ENCODE measurements at regions not wholly inside any gene's neighbourhood (a gene's known extent, or its start where the extent isn't known, plus 50 kb on each side); places are given as distances from the start of the nearest gene placed in this dataset.

DNA sequence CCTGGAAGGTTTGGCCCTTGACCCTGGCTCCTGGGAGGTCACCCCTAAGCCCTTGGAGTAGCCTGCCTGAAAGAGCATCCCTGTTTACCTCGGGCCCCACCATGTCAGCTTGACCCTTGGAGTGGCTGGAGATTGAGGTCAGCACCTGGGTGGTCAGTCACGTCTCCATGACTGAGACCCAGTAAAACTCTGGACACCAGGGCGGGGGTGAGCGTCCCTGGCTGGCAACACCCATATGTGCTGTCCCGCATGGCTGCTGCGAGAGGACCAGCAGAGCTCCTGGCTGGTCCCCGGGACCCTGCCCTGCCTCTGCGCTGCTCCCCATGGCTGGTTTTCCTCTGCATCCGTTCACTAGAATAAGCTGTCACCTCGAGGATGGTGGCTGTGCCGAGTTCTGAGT, 91.2 kb downstream of the RBFOX3 start:
- DNase-seq (ENCODE audit: low read depth): no peak
- TF ChIP-seq, protein P1, sequence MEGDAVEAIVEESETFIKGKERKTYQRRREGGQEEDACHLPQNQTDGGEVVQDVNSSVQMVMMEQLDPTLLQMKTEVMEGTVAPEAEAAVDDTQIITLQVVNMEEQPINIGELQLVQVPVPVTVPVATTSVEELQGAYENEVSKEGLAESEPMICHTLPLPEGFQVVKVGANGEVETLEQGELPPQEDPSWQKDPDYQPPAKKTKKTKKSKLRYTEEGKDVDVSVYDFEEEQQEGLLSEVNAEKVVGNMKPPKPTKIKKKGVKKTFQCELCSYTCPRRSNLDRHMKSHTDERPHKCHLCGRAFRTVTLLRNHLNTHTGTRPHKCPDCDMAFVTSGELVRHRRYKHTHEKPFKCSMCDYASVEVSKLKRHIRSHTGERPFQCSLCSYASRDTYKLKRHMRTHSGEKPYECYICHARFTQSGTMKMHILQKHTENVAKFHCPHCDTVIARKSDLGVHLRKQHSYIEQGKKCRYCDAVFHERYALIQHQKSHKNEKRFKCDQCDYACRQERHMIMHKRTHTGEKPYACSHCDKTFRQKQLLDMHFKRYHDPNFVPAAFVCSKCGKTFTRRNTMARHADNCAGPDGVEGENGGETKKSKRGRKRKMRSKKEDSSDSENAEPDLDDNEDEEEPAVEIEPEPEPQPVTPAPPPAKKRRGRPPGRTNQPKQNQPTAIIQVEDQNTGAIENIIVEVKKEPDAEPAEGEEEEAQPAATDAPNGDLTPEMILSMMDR (conservative IDR thresholded peaks at IDR 0.05; ENCODE audit: low read depth, low read length): no peak
- H3K4me3 ChIP-seq (ENCODE audit: low read depth, low read length): no peak overlapping the region

DNA sequence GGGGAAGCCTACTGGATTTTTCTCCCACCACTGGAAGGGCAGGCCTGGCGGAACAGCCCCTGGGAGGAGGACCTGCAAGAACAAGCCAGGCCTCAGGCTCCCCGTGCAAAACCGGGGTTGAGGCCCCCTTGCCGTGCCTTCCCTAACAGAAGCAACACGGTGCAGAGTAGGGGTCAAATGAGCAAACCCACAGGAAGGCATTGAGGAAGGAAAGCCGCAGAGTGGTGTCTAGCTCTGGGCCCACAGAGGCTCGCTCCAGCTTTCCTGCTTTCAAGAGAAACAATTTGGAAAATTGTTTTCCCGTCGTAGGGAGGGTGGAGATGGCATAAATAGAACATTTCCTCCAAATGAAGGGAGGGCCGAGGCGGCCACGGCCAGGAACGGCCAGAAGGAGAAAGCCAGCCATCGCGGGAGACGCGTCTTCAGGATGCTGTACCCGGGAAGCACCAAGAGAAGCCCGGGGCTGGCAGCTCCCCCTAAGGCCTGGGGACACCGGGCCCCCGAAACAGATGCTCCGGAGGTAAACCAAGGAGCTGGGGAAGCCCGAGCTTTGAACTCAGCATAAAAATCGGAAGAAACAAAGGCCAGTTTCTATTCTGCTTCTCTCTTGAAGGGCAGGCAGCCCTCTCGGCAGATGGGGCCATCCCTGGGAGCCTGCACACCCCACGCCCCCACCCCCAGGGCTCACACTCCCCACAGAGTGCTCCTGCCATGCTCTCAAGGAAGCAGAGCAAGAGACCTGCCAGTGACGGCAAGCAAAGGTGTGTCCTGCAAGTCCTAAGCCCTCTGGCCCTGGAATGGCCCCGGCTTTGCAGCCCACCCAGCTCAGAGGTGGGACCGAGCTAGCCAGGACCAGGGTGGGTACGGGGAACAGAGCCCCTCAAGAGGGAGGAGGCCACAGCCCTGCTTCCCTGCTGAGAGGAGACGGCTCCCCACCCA, 92.0 kb downstream of the RBFOX3 start:
- TF ChIP-seq, protein P1 (conservative IDR thresholded peaks at IDR 0.05; ENCODE audit: low read depth, low read length): no peak
- no peak overlapping the region for H3K4me3 ChIP-seq (ENCODE audit: low read depth, low read length)
- DNase-seq (ENCODE audit: low read depth): no peak

DNA sequence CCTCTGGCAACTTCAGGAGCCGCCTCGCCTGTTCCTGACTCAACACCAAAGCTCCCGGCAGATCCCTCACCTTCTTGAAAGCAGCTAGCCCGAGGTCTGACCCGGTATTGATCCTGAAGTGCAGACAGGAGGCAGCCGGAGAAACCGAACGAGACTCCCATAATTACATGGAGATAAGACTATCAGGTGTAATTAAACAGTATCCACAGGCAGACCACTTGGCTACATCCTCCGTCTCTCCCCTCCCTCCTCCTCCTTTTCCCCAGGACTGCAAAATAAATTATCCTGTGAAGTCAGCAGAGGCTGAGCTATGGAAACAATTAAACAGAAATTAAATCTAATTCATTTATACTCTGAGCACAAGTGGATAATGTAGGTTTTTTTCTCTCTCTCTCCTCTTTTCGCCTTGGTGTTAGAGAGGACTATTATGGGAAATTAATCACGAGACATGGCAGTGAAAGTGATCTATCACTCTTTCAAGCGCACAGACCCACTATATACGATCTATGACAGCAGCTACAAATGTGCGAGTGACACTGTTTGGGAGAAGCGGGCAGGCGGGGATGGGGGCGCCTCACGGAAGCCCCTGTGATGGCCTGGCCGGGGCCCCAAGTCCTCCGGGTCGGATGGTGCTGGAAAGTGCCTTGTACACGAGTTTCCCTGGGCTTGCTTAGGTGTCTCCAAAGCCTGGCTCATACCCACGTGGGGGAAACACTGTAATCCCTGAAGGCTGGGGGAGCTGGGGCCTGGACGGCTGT, 92.8 kb downstream of the RBFOX3 start:
- H3K4me3 ChIP-seq (ENCODE audit: low read depth, low read length): no peak overlapping the region
- TF ChIP-seq, protein P1 (conservative IDR thresholded peaks at IDR 0.05; ENCODE audit: low read depth, low read length): no peak
- no peak for DNase-seq (ENCODE audit: low read depth)

DNA sequence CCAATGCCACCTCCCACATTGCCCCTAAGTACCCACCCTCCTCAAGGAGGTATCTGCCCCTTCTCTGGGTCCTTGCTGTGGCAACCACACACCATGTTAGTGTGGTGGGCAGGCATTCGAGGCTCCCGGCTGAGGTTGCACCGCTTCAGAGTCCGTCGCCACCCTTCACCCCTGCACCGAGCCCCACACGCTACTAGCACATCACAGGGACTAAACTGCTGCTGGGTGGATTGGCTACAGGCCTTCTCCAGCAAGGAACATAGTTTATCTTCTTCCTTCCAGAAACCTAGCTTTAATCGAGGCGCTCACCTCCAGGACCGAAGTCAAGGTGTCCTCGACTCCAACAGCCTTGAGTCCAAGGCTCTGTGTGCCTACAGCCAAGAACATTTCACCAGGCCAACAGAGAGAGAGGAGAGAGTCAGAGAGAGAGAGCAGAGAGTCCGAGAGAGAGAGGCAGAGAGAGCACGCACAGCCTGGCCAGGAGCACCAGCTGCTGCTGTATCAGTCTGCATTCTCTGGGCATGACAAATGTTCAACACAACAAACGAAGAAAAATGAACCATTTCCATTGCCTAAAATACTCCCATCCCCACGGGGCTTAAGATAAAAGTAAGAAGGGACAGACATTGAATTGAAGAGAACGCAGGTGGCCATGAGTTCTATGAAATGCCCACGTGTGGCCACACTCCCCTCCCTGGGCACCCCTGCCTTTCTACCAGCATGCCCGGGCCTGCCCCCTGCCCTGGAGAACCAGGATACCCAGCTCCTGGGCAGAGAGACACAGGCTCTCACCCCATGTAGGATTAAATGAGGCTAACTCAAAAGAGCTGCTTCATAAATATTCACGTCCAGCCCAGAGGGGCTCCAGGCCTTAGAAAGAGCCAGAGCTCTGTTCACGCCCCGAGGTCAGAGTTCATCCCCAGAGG, 94.9 kb downstream of the RBFOX3 start:
- DNase-seq (ENCODE audit: low read depth): no peak
- TF ChIP-seq, protein P1 (conservative IDR thresholded peaks at IDR 0.05; ENCODE audit: low read depth, low read length): no peak
- H3K4me3 ChIP-seq (ENCODE audit: low read depth, low read length): no peak overlapping the region

DNA sequence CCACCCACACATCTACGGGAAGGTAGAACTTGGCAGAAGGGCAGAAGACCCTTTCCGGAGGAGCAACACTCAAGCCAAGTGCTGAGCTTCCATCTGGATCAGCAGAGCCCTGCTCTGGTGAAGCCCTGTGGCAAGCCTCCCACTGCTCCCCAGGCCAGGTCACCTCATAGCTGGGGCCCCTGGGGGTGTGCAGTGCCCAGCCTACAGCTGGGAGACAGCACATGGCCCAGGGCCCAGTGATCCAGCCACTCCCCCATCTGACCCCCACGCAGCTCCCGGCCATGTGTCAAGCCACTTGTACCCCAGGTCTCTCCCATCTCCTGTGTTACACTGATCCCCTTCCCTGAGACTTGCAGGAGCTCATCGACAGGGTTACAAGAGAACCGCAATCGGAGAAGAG, 95.7 kb downstream of the RBFOX3 start:
- TF ChIP-seq, protein P1 (conservative IDR thresholded peaks at IDR 0.05; ENCODE audit: low read depth, low read length): no peak
- no peak overlapping the region for H3K4me3 ChIP-seq (ENCODE audit: low read depth, low read length)
- DNase-seq (ENCODE audit: low read depth): no peak

DNA sequence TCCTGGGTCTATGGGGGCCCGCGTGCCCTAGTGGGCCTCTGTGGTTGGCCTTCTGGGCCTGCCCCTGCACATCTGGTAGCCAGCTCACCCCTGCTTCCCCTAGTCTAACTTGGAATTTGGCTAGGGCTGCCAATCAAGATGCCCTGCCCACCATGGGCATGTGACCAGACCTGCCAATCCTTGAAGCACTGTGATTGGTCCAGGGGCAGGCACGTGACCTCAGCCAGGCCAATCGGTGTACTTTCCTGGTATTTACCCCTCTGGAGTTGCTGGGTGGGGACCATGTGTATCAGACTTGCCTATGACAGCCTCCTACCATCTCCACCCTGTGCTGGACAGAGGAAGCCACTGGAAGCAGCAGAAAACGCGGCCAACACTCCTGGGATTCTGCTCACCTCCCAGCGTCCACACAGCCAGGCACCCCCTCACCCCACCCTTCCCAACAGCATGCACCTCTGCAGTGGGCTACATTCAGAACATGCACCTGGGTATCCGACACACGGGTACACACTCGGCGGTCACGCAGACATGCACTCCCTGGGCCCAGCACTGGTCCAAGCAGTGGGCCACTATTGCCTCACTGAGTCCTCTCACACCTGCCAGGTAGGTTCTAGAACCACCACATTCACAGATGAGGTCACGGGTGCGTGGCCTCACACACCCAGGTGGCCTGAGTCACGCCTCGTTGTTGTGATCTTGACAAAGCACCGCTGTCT, 96.9 kb downstream of the RBFOX3 start:
- DNase-seq (ENCODE audit: low read depth): no peak
- no peak overlapping the region for H3K4me3 ChIP-seq (ENCODE audit: low read depth, low read length)
- TF ChIP-seq, protein P1 (conservative IDR thresholded peaks at IDR 0.05; ENCODE audit: low read depth, low read length): no peak

Measured in epithelial cell of proximal tubule (primary cell).